ENCODE measurements at regions not wholly inside any gene's neighbourhood (a gene's known extent, or its start where the extent isn't known, plus 50 kb on each side); places are given as distances from the start of the nearest gene placed in this dataset.

GRCh38 chr12:33061844-33062243 lies 165.3 kb upstream of the PKP2 start:
- TF ChIP-seq, protein P1, sequence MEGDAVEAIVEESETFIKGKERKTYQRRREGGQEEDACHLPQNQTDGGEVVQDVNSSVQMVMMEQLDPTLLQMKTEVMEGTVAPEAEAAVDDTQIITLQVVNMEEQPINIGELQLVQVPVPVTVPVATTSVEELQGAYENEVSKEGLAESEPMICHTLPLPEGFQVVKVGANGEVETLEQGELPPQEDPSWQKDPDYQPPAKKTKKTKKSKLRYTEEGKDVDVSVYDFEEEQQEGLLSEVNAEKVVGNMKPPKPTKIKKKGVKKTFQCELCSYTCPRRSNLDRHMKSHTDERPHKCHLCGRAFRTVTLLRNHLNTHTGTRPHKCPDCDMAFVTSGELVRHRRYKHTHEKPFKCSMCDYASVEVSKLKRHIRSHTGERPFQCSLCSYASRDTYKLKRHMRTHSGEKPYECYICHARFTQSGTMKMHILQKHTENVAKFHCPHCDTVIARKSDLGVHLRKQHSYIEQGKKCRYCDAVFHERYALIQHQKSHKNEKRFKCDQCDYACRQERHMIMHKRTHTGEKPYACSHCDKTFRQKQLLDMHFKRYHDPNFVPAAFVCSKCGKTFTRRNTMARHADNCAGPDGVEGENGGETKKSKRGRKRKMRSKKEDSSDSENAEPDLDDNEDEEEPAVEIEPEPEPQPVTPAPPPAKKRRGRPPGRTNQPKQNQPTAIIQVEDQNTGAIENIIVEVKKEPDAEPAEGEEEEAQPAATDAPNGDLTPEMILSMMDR (conservative IDR thresholded peaks at IDR 0.05; ENCODE audit: low read length), result no peak
- no peak for TF ChIP-seq EZH2phosphoT487 (IDR thresholded peaks at IDR 0.05; ENCODE audit: borderline replicate concordance, low read depth, low read length)
